Erythroblast (primary cell): ENCODE measurements at regions not wholly inside any gene's neighbourhood (a gene's known extent, or its start where the extent isn't known, plus 50 kb on each side); places are given as distances from the start of the nearest gene placed in this dataset.

Source experiments
- GATA1 ChIP-seq: IDR thresholded peaks from 2 replicates; pipeline ENCODE4 v1.6.1; 2011; ENCODE audit warnings: low read depth, mild to moderate bottlenecking, control low read depth, low read length, moderate library complexity
- POLR2A ChIP-seq: IDR thresholded peaks from 2 replicates; pipeline ENCODE4 v1.6.1; 2011; ENCODE audit warnings: mild to moderate bottlenecking, low read length

DNA sequence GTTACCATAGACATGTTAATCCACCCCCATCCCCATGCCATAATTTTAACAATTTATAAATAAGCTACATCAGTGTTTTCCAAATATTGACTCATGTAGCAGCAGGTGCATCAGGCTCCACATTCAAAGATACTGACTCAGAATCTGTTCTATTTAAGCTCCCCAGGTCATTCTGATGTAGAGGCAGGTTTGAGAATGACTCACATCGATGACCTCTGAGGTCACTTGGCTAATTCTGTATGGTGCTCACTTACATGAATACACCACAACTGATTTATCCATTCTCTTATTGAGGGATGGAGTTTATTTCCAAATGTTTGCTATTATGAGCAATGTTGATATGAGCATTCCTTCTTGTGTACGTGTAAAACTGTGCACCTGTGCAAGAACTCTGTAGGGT, 1159.0 kb downstream of the TYW1 start:
- no peak for TF ChIP-seq POLR2A
- TF ChIP-seq GATA1 = no peak
